NCI-H526 treated with DMSO at 0.1 percent for 48 hours (cell line): ENCODE measurements at regions not wholly inside any gene's neighbourhood (a gene's known extent, or its start where the extent isn't known, plus 50 kb on each side); places are given as distances from the start of the nearest gene placed in this dataset.
"Not testable (repeated sequence)": the region's sequence is repeated elsewhere in the genome, so short reads cannot be mapped to it uniquely, and the experiment has no call there.

ENCODE experiments used
- DNase-seq: peaks from one replicate; lab custom pipeline; 2025; lab: John Stamatoyannopoulos, UW

GRCh38 chr18:28267878-28268625 is 91.1 kb upstream of the CDH2 start:
- no peak for DNase-seq

GRCh38 chr18:28267276-28267675 is 90.3 kb upstream of the CDH2 start:
- DNase-seq = no peak

GRCh38 chr18:28256166-28256565 is 79.2 kb upstream of the CDH2 start:
- DNase-seq = no peak

GRCh38 chr18:28248653-28249052 is 71.7 kb upstream of the CDH2 start:
- DNase-seq = no peak

- DNase-seq = not testable (repeated sequence)
Observed at GRCh38 chr18:28240626-28241025, 63.7 kb upstream of the CDH2 start.

GRCh38 chr18:28236487-28236886 is 59.6 kb upstream of the CDH2 start:
- DNase-seq = no peak
